GM12892 (cell line): ENCODE measurements at regions not wholly inside any gene's neighbourhood (a gene's known extent, or its start where the extent isn't known, plus 50 kb on each side); places are given as distances from the start of the nearest gene placed in this dataset.

Experiments used
- POLR2A ChIP-seq: IDR thresholded peaks from 2 replicates; pipeline ENCODE4 v1.6.1; 2011; ENCODE audit warnings: low read depth, low read length, control low read depth
- POLR2AphosphoS5 ChIP-seq: IDR thresholded peaks from 2 replicates; pipeline ENCODE4 v1.6.1; 2011; ENCODE audit warnings: low read depth, low read length, control low read depth
- TAF1 ChIP-seq: IDR thresholded peaks from 2 replicates; pipeline ENCODE4 v1.6.1; 2011; ENCODE audit warnings: low read depth, mild to moderate bottlenecking, control low read depth, low read length, borderline replicate concordance

GRCh38 chr15:69903470-69904469, 193.9 kb downstream of the TLE3 start:
- TF ChIP-seq POLR2A, result no peak
- no peak for TF ChIP-seq POLR2AphosphoS5
- TF ChIP-seq TAF1, result no peak
